HEK293 (cell line): ENCODE measurements at regions not wholly inside any gene's neighbourhood (a gene's known extent, or its start where the extent isn't known, plus 50 kb on each side); places are given as distances from the start of the nearest gene placed in this dataset.

Source experiments
- CTCF ChIA-PET: fragments of 350-600 bp; formaldehyde crosslinking; extraction: SDS; loops from one replicate; lab custom pipeline; 2021; ENCODE audit warnings: antibody characterized with exemption; lab: Yijun Ruan, JAX
- POLR2A ChIA-PET: fragments of 300-600 bp; formaldehyde crosslinking; extraction: SDS; loops from one replicate; lab custom pipeline; 2020; ENCODE audit warnings: antibody characterized with exemption, inconsistent platforms; lab: Yijun Ruan, JAX
- H3K27ac ChIP-seq: fragments of 200-500 bp; sonication (Bioruptor generic); 2 replicates; pipeline ENCODE4 v1.5.1; 2014; ENCODE audit warnings: low read depth, low read length, control low read depth, inconsistent platforms; ENCODE audit errors: extremely low read depth
- H3K36me3 ChIP-seq, 2 experiments: fragments of 200-500 bp in 1 of 2; sonication (Bioruptor generic) in 1 of 2; 1 replicate in 1 of 2; 2 replicates in 1 of 2; pipeline ENCODE4 v1.5.1; 2014 to 2017; ENCODE audit warnings: inconsistent platforms in 2 of 2, low read length in 2 of 2; ENCODE audit not compliant: control insufficient read depth in 2 of 2, insufficient read depth in 1 of 2
- H3K4me1 ChIP-seq: fragments of 200-500 bp; sonication (Bioruptor generic); 2 replicates; pipeline ENCODE4 v1.5.1; 2014; ENCODE audit warnings: mild to moderate bottlenecking, low read length, inconsistent platforms; ENCODE audit not compliant: control insufficient read depth, insufficient read depth
- H3K4me3 ChIP-seq: 2 replicates; pipeline ENCODE4 v1.5.1; 2011; ENCODE audit warnings: low read depth, mild to moderate bottlenecking, control low read depth, low read length, moderate library complexity
- H3K9me3 ChIP-seq: fragments of 200-500 bp; sonication (Bioruptor generic); 2 replicates; pipeline ENCODE4 v1.5.1; 2014; ENCODE audit warnings: low read depth, low read length, inconsistent platforms; ENCODE audit not compliant: control insufficient read depth, insufficient read depth
- BCL11A ChIP-seq: fragments of 450-650 bp; formaldehyde crosslinking; IDR thresholded peaks from 2 replicates; pipeline ENCODE4 v1.5.1; 2016; ENCODE audit warnings: low read depth, missing biosample characterization, missing genetic modification characterization
- GLI2 ChIP-seq: fragments of 450-650 bp; formaldehyde crosslinking; IDR thresholded peaks from 2 replicates; pipeline ENCODE4; 2017; ENCODE audit warnings: missing biosample characterization, missing genetic modification characterization, low read depth, borderline replicate concordance
- KLF1 ChIP-seq: fragments of 450-650 bp; formaldehyde crosslinking; IDR thresholded peaks from 2 replicates; pipeline ENCODE4 v1.5.1; 2016; ENCODE audit warnings: missing biosample characterization, missing genetic modification characterization
- MZF1 ChIP-seq: fragments of 450-650 bp; formaldehyde crosslinking; IDR thresholded peaks from 2 replicates; pipeline ENCODE4 v1.5.1; 2017; ENCODE audit warnings: missing biosample characterization, missing genetic modification characterization, borderline replicate concordance
- PRDM6 ChIP-seq: fragments of 450-650 bp; formaldehyde crosslinking; IDR thresholded peaks from 2 replicates; pipeline ENCODE4 v1.5.1; 2017; ENCODE audit warnings: missing biosample characterization, missing genetic modification characterization
- ZFP37 ChIP-seq: fragments of 450-650 bp; formaldehyde crosslinking; IDR thresholded peaks from 2 replicates; pipeline ENCODE4 v1.5.1; 2016; ENCODE audit warnings: missing biosample characterization, missing genetic modification characterization
- ZNF202 ChIP-seq: fragments of 450-650 bp; formaldehyde crosslinking; IDR thresholded peaks from 2 replicates; pipeline ENCODE4 v1.5.1; 2016; ENCODE audit warnings: missing biosample characterization, missing genetic modification characterization, borderline replicate concordance
- ZNF248 ChIP-seq: fragments of 450-650 bp; formaldehyde crosslinking; IDR thresholded peaks from 2 replicates; pipeline ENCODE4 v1.5.1; 2017; ENCODE audit warnings: missing biosample characterization, missing genetic modification characterization
- ZNF274 ChIP-seq, 2 experiments: fragments of 200-500 bp in 1 of 2; fragments of 450-650 bp in 1 of 2; sonication (Bioruptor generic) in 1 of 2; formaldehyde crosslinking in 1 of 2; IDR thresholded peaks; 2 replicates each; pipeline versions ENCODE4 v1.5.1 to v1.6.1; 2014 to 2016; ENCODE audit warnings: borderline replicate concordance in 1 of 2, inconsistent platforms in 1 of 2, low read length in 1 of 2, missing biosample characterization in 1 of 2, missing genetic modification characterization in 1 of 2
- ZNF302 ChIP-seq: fragments of 450-650 bp; formaldehyde crosslinking; IDR thresholded peaks from 2 replicates; pipeline ENCODE4 v1.5.1; 2016; ENCODE audit warnings: missing biosample characterization, missing genetic modification characterization, low read depth
- ZNF391 ChIP-seq: fragments of 450-650 bp; formaldehyde crosslinking; IDR thresholded peaks from 2 replicates; pipeline ENCODE4 v1.5.1; 2016; ENCODE audit warnings: low read depth, missing biosample characterization, missing genetic modification characterization, borderline replicate concordance
- ZNF513 ChIP-seq: fragments of 450-650 bp; IDR thresholded peaks from 2 replicates; pipeline ENCODE4 v1.5.1; 2018; ENCODE audit warnings: missing biosample characterization, missing genetic modification characterization
- ZNF558 ChIP-seq: fragments of 450-650 bp; formaldehyde crosslinking; IDR thresholded peaks from 2 replicates; pipeline ENCODE4 v1.5.1; 2016; ENCODE audit warnings: missing biosample characterization, missing genetic modification characterization
- ZNF585B ChIP-seq: fragments of 450-650 bp; formaldehyde crosslinking; IDR thresholded peaks from 2 replicates; pipeline ENCODE4 v1.5.1; 2016; ENCODE audit warnings: missing biosample characterization, missing genetic modification characterization
- ZNF623 ChIP-seq: fragments of 450-650 bp; formaldehyde crosslinking; IDR thresholded peaks from 2 replicates; pipeline ENCODE4 v1.5.1; 2016; ENCODE audit warnings: missing biosample characterization, missing genetic modification characterization
- ZNF626 ChIP-seq: fragments of 450-650 bp; sonication (Bioruptor Pico); formaldehyde crosslinking; IDR thresholded peaks from 2 replicates; pipeline ENCODE4 v1.5.1; 2018; ENCODE audit warnings: missing biosample characterization, missing genetic modification characterization, inconsistent platforms
- ZNF658 ChIP-seq: fragments of 450-650 bp; formaldehyde crosslinking; IDR thresholded peaks from 2 replicates; pipeline ENCODE4; 2016; ENCODE audit warnings: missing biosample characterization, missing genetic modification characterization
- ZNF692 ChIP-seq: fragments of 450-650 bp; formaldehyde crosslinking; IDR thresholded peaks from 2 replicates; pipeline ENCODE4 v1.5.1; 2016; ENCODE audit warnings: missing biosample characterization, missing genetic modification characterization
- ZSCAN4 ChIP-seq: fragments of 450-650 bp; formaldehyde crosslinking; IDR thresholded peaks from 2 replicates; pipeline ENCODE4 v1.5.1; 2017; ENCODE audit warnings: missing biosample characterization, missing genetic modification characterization

- no peak for TF ChIP-seq ZNF202 (tag by site-specific recombination)
Observed at GRCh38 chr12:19830446-19830845, 391.2 kb downstream of the AEBP2 start (continued).

- Histone ChIP-seq H3K36me3 (no peaks in the 10 kb centered on the region), H3K27ac (no peak overlapping the region), H3K9me3 (no peaks in the 10 kb centered on the region), H3K4me3 (no peak overlapping the region), H3K4me1 (no peaks in the 10 kb centered on the region)
- TF ChIP-seq MZF1 (tag by site-specific recombination) (no peak), ZNF585B (tag by site-specific recombination) (no peak), ZNF626 (tag by site-specific recombination) (no peak), ZNF302 (tag by site-specific recombination) (no peak), PRDM6 (tag by site-specific recombination) (no peak), ZSCAN4 (tag by site-specific recombination) (no peak), ZNF391 (tag by site-specific recombination) (no peak), ZNF623 (tag by site-specific recombination) (no peak), KLF1 (tag by site-specific recombination) (no peak), ZNF274 (IDR thresholded peaks at IDR 0.05; ENCODE audit: low read length) (no peak), ZNF274 (tag by site-specific recombination; IDR thresholded peaks at IDR 0.05; ENCODE audit: borderline replicate concordance) (no peak), ZNF558 (tag by site-specific recombination) (no peak), ZNF248 (no peak), GLI2 (tag by site-specific recombination) (no peak), BCL11A (tag by site-specific recombination) (no peak), ZFP37 (tag by site-specific recombination) (no peak), ZNF658 (tag by site-specific recombination) (no peak), ZNF692 (tag by site-specific recombination) (no peak), ZNF513 (no peak)
- POLR2A ChIA-PET = no interaction called here
- CTCF ChIA-PET = interaction anchor here (0.7 kb wide), 1 partner anchor 95 kb away, joined by 4 read pairs; no protein-coding TSS in a partner anchor
Observed at GRCh38 chr12:19833775-19834501, 394.6 kb downstream of the AEBP2 start.
